Adrenal gland (tissue), 5 donors: ENCODE measurements at regions not wholly inside any gene's neighbourhood (a gene's known extent, or its start where the extent isn't known, plus 50 kb on each side); places are given as distances from the start of the nearest gene placed in this dataset.

ENCODE experiments used
- CTCF ChIP-seq, 6 experiments: fragments of 450-650 bp in 4 of 6; fragments of 200-600 bp in 2 of 6; sonication (generic) in 1 of 6; IDR thresholded peaks; 1 replicate in 5 of 6; 2 replicates in 1 of 6; pipeline versions ENCODE4 v1.5.1 to v1.8.0; 2016 to 2021; ENCODE audit warnings: antibody characterized with exemption in 6 of 6, mild to moderate bottlenecking in 2 of 6, moderate library complexity in 1 of 6
- POLR2A ChIP-seq, 2 donors: fragments of 450-650 bp; IDR thresholded peaks; one replicate each; pipeline ENCODE4 v1.6.1; 2017; ENCODE audit warnings: antibody characterized with exemption in 2 of 2, mild to moderate bottlenecking in 2 of 2, moderate library complexity in 1 of 2
- donor health status: DM: no; HTN: no; CAD: no.

GRCh38 chr10:10362800-10363199 is 654.9 kb upstream of the CELF2 start:
- TF ChIP-seq CTCF (IDR thresholded peaks at IDR 0.05) (no peak), POLR2A (IDR thresholded peaks at IDR 0.05) (no peak)
